ENCODE measurements at regions not wholly inside any gene's neighbourhood (a gene's known extent, or its start where the extent isn't known, plus 50 kb on each side); places are given as distances from the start of the nearest gene placed in this dataset.

DNA sequence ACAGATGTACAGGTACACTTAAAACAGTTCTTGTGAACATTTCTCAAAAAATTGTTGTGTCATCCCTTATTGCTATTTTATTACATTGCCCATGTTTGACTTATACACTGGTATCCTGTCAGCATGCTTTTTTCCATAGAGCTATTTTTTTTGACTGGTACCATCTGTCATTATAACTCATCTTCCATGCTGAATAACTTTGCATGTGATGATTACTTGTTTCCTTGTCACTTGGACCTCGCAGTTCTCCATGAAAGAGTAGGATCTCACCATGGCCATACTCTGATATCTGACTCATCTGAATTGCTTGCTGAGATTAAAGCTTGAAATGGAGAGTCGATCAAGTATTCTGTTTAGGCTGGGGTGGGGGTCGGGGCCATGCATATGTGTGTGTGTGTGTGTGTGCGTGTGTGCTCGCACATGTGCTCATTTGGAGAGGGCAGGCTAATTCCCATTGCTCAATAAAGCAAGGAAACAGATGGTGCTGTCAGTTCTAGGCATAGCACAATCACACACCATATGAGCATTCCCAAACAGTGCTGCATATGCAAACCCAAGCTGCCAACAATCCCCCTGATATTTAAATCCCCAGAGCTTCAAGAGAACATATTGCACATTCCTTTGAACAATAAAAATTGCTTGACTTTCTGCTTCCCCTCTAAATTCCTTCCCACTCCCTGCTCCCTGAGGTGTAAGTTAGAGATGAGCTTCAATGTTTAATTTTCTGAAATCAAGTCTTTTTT lies 62.9 kb downstream of the NHLRC3 start:
- no peak overlapping the region for H3K27ac ChIP-seq
- intact Hi-C loops (cut with DNase I): no loop called here

DNA sequence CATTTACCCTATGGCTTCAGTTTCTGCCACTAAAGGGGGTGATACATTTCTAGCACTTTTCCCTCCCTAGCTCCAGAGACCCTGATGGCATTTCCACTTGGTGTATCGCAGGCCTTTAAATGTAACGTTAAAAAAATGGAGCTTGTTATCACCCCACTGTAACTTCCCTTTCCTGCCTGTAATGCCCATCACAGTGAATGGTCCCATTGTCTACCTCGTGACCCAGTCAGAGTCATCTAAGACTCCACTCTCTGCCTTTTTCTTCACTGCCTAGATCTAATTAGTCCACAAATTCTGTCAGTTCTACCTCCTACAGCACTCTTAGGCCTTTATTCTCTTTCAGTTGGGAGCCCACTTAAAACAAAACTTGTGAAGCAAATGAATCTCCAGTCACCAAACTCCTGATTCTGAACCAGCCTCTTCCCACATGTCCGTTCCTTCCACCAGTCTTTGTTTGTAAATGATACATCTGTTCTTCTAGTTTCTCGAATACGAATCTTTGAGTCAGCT lies 64.8 kb downstream of the NHLRC3 start:
- H3K9me3 ChIP-seq: no peaks in the 10 kb centered on the region
- ATAC-seq: no peak
- intact Hi-C loops (cut with DNase I): no loop called here
- no peaks in the 10 kb centered on the region for H3K36me3 ChIP-seq
- no peak overlapping the region for H3K27ac ChIP-seq
- H3K27me3 ChIP-seq: no peaks in the 10 kb centered on the region
- TF ChIP-seq, protein P1, sequence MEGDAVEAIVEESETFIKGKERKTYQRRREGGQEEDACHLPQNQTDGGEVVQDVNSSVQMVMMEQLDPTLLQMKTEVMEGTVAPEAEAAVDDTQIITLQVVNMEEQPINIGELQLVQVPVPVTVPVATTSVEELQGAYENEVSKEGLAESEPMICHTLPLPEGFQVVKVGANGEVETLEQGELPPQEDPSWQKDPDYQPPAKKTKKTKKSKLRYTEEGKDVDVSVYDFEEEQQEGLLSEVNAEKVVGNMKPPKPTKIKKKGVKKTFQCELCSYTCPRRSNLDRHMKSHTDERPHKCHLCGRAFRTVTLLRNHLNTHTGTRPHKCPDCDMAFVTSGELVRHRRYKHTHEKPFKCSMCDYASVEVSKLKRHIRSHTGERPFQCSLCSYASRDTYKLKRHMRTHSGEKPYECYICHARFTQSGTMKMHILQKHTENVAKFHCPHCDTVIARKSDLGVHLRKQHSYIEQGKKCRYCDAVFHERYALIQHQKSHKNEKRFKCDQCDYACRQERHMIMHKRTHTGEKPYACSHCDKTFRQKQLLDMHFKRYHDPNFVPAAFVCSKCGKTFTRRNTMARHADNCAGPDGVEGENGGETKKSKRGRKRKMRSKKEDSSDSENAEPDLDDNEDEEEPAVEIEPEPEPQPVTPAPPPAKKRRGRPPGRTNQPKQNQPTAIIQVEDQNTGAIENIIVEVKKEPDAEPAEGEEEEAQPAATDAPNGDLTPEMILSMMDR (IDR thresholded peaks at IDR 0.05): no peak
- no peak for DNase-seq
- H3K4me1 ChIP-seq: no peaks in the 10 kb centered on the region
- no peak overlapping the region for H3K4me3 ChIP-seq

More for the DNA sequence above, 62.9 kb downstream of the NHLRC3 start:
- no peaks in the 10 kb centered on the region for H3K4me1 ChIP-seq
- no peaks in the 10 kb centered on the region for H3K36me3 ChIP-seq
- no peaks in the 10 kb centered on the region for H3K9me3 ChIP-seq
- no peaks in the 10 kb centered on the region for H3K27me3 ChIP-seq
- ATAC-seq: no peak
- DNase-seq: peak in 1 of 4 donors; percentile 11
- H3K4me3 ChIP-seq: no peak overlapping the region
- TF ChIP-seq, protein P1 (IDR thresholded peaks at IDR 0.05): no peak

DNA sequence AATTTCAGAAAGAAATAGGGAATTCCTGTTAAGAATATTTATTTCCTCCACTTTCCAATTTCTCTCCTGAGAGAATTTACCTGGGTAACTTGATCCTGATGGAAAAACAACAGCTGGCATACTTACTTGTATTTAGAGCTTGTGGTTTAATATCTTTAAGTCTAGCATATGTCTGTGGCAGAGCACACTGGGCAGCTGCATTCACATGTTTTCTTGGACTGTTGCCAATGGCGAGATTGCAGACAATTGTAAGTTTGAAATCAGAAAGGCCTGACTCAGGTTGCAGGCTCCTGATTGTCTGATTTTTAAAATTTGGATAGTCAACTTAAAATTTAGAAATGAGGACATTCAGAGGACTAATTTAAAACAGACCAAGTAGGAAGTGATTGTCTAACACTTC lies 66.9 kb downstream of the NHLRC3 start:
- no peaks in the 10 kb centered on the region for H3K9me3 ChIP-seq
- no peak overlapping the region for H3K27ac ChIP-seq
- ATAC-seq (no peak), DNase-seq (no peak)
- TF ChIP-seq, protein P1 (IDR thresholded peaks at IDR 0.05): no peak
- no peaks in the 10 kb centered on the region for H3K27me3 ChIP-seq
- H3K36me3 ChIP-seq: no peaks in the 10 kb centered on the region
- no peak overlapping the region for H3K4me3 ChIP-seq
- intact Hi-C loops (cut with DNase I): no loop called here
- H3K4me1 ChIP-seq: no peaks in the 10 kb centered on the region

DNA sequence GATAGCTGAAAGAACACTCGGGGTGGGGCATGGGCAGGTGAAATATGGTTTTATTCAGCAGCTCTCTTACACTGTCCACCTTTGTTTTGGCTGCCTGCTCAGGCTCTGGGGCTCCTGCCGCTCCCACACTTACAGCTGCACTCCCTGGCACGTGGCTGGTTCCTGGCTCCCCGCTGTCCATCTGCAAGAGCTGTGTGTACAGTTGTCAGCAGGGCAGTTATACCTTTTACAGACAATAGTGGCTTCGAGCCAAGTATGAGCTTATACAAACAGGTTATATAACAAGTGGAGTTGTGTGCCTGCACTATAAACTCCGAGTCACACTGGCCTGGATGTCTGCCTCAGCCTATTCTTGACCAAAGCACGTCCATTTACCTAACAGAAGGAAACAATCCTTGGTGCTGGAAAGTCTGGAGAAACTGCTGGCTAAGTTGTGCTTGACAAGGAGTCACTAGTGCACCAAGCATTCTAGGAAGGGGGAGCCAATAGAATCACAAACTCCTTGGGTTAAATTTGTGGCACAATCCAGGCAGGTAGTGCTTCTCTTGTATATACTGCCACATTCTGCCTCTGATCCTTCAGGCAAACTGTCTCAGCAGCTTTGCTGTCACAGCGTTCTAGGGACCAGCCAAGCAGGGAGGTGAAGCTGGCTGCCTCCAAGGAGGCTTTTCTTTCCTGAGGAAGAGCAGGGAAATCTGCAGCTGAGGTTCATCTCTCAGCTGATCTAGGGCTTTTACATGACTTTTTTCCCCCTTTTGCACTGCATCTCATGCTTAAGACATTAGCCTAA lies 68.2 kb downstream of the NHLRC3 start:
- intact Hi-C loops (cut with DNase I): no loop called here
- H3K36me3 ChIP-seq: no peaks in the 10 kb centered on the region
- no peaks in the 10 kb centered on the region for H3K27me3 ChIP-seq
- H3K4me3 ChIP-seq: no peak overlapping the region
- H3K27ac ChIP-seq: no peak overlapping the region
- TF ChIP-seq, protein P1 (IDR thresholded peaks at IDR 0.05): no peak
- DNase-seq (peak in 1 of 4 donors; percentile 41), ATAC-seq (no peak)
- H3K9me3 ChIP-seq: no peaks in the 10 kb centered on the region
- H3K4me1 ChIP-seq: no peaks in the 10 kb centered on the region

DNA sequence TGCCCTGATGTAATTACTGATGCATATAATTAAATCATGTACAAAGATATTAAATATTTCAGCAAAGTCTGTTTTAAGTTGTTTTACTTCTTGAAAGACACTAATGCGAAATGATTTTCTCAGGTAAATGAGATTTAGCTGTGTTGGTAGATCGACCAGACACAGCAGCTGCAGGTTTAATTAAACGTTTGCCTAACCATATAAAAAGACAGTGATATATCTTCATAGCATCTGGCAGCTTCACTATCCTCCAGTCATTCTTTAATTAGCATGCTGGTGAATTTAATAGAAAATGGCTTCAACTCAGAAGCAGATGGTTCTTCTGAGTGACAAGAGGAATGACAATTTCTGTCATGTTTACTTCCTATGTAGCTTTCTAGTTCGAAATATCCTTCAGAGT lies 69.3 kb downstream of the NHLRC3 start:
- H3K4me3 ChIP-seq: no peak overlapping the region
- H3K9me3 ChIP-seq: no peaks in the 10 kb centered on the region
- intact Hi-C loops (cut with DNase I): no loop called here
- H3K36me3 ChIP-seq: no peaks in the 10 kb centered on the region
- ATAC-seq (no peak), DNase-seq (no peak)
- no peaks in the 10 kb centered on the region for H3K27me3 ChIP-seq
- no peak overlapping the region for H3K27ac ChIP-seq
- TF ChIP-seq, protein P1 (IDR thresholded peaks at IDR 0.05): no peak
- H3K4me1 ChIP-seq: no peaks in the 10 kb centered on the region
